H9 (cell line): ENCODE measurements at regions not wholly inside any gene's neighbourhood (a gene's known extent, or its start where the extent isn't known, plus 50 kb on each side); places are given as distances from the start of the nearest gene placed in this dataset.
A peak's percentile ranks its signal among the peaks of the same experiment; 100 is the strongest.

Experiments
- DNase-seq: peaks from one replicate; pipeline ENCODE4 v3.0.0-alpha.2; 2017
- H2AFZ ChIP-seq: one replicate; pipeline ENCODE4 v1.6.1; 2013; ENCODE audit warnings: mild to moderate bottlenecking, low read length, control low read depth, moderate library complexity
- H2AK5ac ChIP-seq: 2 replicates; pipeline ENCODE4 v1.6.1; 2013; ENCODE audit warnings: low read length, control low read depth, mixed read lengths; ENCODE audit not compliant: insufficient read length
- H2BK120ac ChIP-seq: one replicate; pipeline ENCODE4 v1.6.1; 2013; ENCODE audit warnings: low read depth, mild to moderate bottlenecking, low read length, control low read depth, inconsistent platforms; ENCODE audit not compliant: poor library complexity, severe bottlenecking
- H2BK12ac ChIP-seq: 2 replicates; pipeline ENCODE4 v1.6.1; 2013; ENCODE audit warnings: low read length, control low read depth, mixed read lengths, low read depth; ENCODE audit not compliant: insufficient read length
- H2BK15ac ChIP-seq: 2 replicates; pipeline ENCODE4 v1.6.1; 2013; ENCODE audit warnings: low read depth, low read length, control low read depth
- H2BK20ac ChIP-seq: one replicate; pipeline ENCODE4 v1.6.1; 2013; ENCODE audit warnings: low read depth, mild to moderate bottlenecking, low read length, control low read depth, inconsistent platforms; ENCODE audit not compliant: poor library complexity, severe bottlenecking
- H2BK5ac ChIP-seq: 2 replicates; pipeline ENCODE4 v1.6.1; 2013; ENCODE audit warnings: low read length, control low read depth, mixed read lengths; ENCODE audit not compliant: insufficient read length
- H3K14ac ChIP-seq: 2 replicates; pipeline ENCODE4 v1.6.1; 2013; ENCODE audit warnings: low read length, control low read depth; ENCODE audit not compliant: insufficient read depth
- H3K18ac ChIP-seq: 2 replicates; pipeline ENCODE4 v1.6.1; 2013; ENCODE audit warnings: low read depth, mild to moderate bottlenecking, mixed read lengths, low read length, control low read depth; ENCODE audit not compliant: insufficient read length
- H3K23ac ChIP-seq: 2 replicates; pipeline ENCODE4 v1.6.1; 2013; ENCODE audit warnings: low read length, control low read depth, mixed read lengths, low read depth; ENCODE audit not compliant: insufficient read length
- H3K23me2 ChIP-seq: 2 replicates; pipeline ENCODE4 v1.6.1; 2013; ENCODE audit warnings: low read depth, mild to moderate bottlenecking, mixed read lengths, low read length, control low read depth; ENCODE audit not compliant: insufficient read length, poor library complexity, severe bottlenecking
- H3K27ac ChIP-seq: 2 replicates; pipeline ENCODE4 v1.5.1; 2013; ENCODE audit warnings: low read length, control low read depth, mixed read lengths, low read depth; ENCODE audit not compliant: insufficient read length
- H3K27me3 ChIP-seq: 2 replicates; pipeline ENCODE4 v1.6.1; 2013; ENCODE audit warnings: low read length, control low read depth, inconsistent platforms; ENCODE audit not compliant: insufficient read depth
- H3K4ac ChIP-seq: 2 replicates; pipeline ENCODE4 v1.6.1; 2013; ENCODE audit warnings: low read depth, mild to moderate bottlenecking, control low read depth, inconsistent platforms, low read length, moderate library complexity
- H3K4me1 ChIP-seq: 2 replicates; pipeline ENCODE4 v1.6.1; 2013; ENCODE audit warnings: low read length, control low read depth, inconsistent platforms; ENCODE audit not compliant: insufficient read depth
- H3K4me2 ChIP-seq: 2 replicates; pipeline ENCODE4 v1.6.1; 2013; ENCODE audit warnings: low read length, control low read depth, mixed read lengths; ENCODE audit not compliant: insufficient read length, insufficient read depth
- H3K56ac ChIP-seq: 2 replicates; pipeline ENCODE4 v1.6.1; 2013; ENCODE audit warnings: low read depth, mild to moderate bottlenecking, mixed read lengths, low read length, control low read depth; ENCODE audit not compliant: insufficient read length
- H3K79me1 ChIP-seq: 2 replicates; pipeline ENCODE4 v1.6.1; 2013; ENCODE audit warnings: low read depth, mild to moderate bottlenecking, moderate library complexity, low read length, control low read depth, inconsistent platforms; ENCODE audit not compliant: insufficient read depth, poor library complexity, severe bottlenecking
- H3K79me2 ChIP-seq: 2 replicates; pipeline ENCODE4 v1.6.1; 2013; ENCODE audit warnings: low read length, control low read depth, inconsistent platforms; ENCODE audit not compliant: insufficient read depth
- H3K9ac ChIP-seq: 2 replicates; pipeline ENCODE4 v1.6.1; 2013; ENCODE audit warnings: low read length, control low read depth, mixed read lengths; ENCODE audit not compliant: insufficient read length; ENCODE audit errors: extremely low read depth
- H3K9me3 ChIP-seq: one replicate; pipeline ENCODE4 v1.6.1; 2013; ENCODE audit warnings: low read depth, low read length, inconsistent platforms; ENCODE audit not compliant: control insufficient read depth
- H3T11ph ChIP-seq: one replicate; pipeline ENCODE4 v1.6.1; 2013; ENCODE audit warnings: mild to moderate bottlenecking, low read length, control low read depth, inconsistent platforms
- H4K20me1 ChIP-seq: one replicate; pipeline ENCODE4 v1.6.1; 2013; ENCODE audit not compliant: control insufficient read depth, insufficient read length, insufficient read depth
- H4K5ac ChIP-seq: 2 replicates; pipeline ENCODE4 v1.6.1; 2013; ENCODE audit warnings: low read depth, mild to moderate bottlenecking, mixed read lengths, low read length, control low read depth; ENCODE audit not compliant: insufficient read length
- H4K8ac ChIP-seq: replicated peaks from 2 replicates; pipeline ENCODE4 v1.6.1; 2013; ENCODE audit warnings: low read length, control low read depth, mixed read lengths, low read depth; ENCODE audit not compliant: insufficient read length
- H4K91ac ChIP-seq: 2 replicates; pipeline ENCODE4 v1.6.1; 2013; ENCODE audit warnings: low read depth, mild to moderate bottlenecking, moderate library complexity, mixed read lengths, low read length, control low read depth; ENCODE audit not compliant: insufficient read length
- H3K27ac Mint-ChIP-seq, 3 experiments: 2 replicates in 2 of 3; 3 replicates in 1 of 3; pipeline ENCODE4 v1.8.0; 2020 to 2021; ENCODE audit warnings: mixed read lengths in 3 of 3, mild to moderate bottlenecking in 1 of 3, moderate library complexity in 1 of 3
- H3K27me3 Mint-ChIP-seq: 2 replicates; pipeline ENCODE4 v1.8.0; 2021; ENCODE audit warnings: low read depth, mild to moderate bottlenecking, moderate library complexity, mixed read lengths
- H3K36me3 Mint-ChIP-seq, 3 experiments: 2 replicates in 2 of 3; 3 replicates in 1 of 3; pipeline ENCODE4 v1.8.0; 2020 to 2021; ENCODE audit warnings: low read depth in 3 of 3, mixed read lengths in 3 of 3; ENCODE audit not compliant: insufficient read depth in 1 of 3
- H3K4me1 Mint-ChIP-seq, 2 experiments: 2 replicates each; pipeline ENCODE4 v1.8.0; 2020; ENCODE audit warnings: mixed read lengths in 2 of 2
- H3K4me3 Mint-ChIP-seq, 2 experiments: 2 replicates in 1 of 2; 3 replicates in 1 of 2; pipeline ENCODE4 v1.8.0; 2020 to 2021; ENCODE audit warnings: mild to moderate bottlenecking in 2 of 2, mixed read lengths in 2 of 2, moderate library complexity in 1 of 2
- H3K9me3 Mint-ChIP-seq, 2 experiments: 2 replicates in 1 of 2; 3 replicates in 1 of 2; pipeline ENCODE4 v1.8.0; 2020; ENCODE audit warnings: mild to moderate bottlenecking in 2 of 2, mixed read lengths in 2 of 2, moderate library complexity in 1 of 2
- CTCF ChIP-seq: fragments of 200-600 bp; sonication (generic); conservative IDR thresholded peaks from 3 replicates; pipeline ENCODE4 v1.8.0; 2021; ENCODE audit warnings: antibody characterized with exemption, mild to moderate bottlenecking
- WGBS: extraction: QIAGEN DNeasy Blood & Tissue Kit; methylation state at CpG from one replicate; pipeline ENCODE4 v1.1.7; 2013; ENCODE audit warnings: missing lambda C conversion rate, low lambda C conversion rate, mixed read lengths; ENCODE audit not compliant: insufficient read length; ENCODE audit errors: extremely low coverage; 5-methylcytosine and 5-hydroxymethylcytosine counted together

GRCh38 chr2:53028746-53029423 lies 738.7 kb upstream of the CHAC2 start:
- no peak overlapping the region for H4K8ac ChIP-seq
- no peak overlapping the region for H3K56ac ChIP-seq
- no peaks in the 10 kb centered on the region for H3K27me3 ChIP-seq
- no CpG with 5 or more reads among the region's 6 CpGs for WGBS
- H4K91ac ChIP-seq, result no peak overlapping the region
- H3K79me1 ChIP-seq, result no peaks in the 10 kb centered on the region
- no peaks in the 10 kb centered on the region for H3K79me2 ChIP-seq
- H3K27me3 Mint-ChIP-seq, result peaks cover 9% of the 10 kb centered on the region
- H2BK15ac ChIP-seq, result no peak overlapping the region
- no peak overlapping the region for H3K23ac ChIP-seq
- H3K9me3 ChIP-seq, result no peaks in the 10 kb centered on the region
- H3K9me3 Mint-ChIP-seq, result no peaks in the 10 kb centered on the region
- H2BK5ac ChIP-seq, result no peak overlapping the region
- H2AK5ac ChIP-seq, result no peak overlapping the region
- H3K27ac Mint-ChIP-seq, result no peak overlapping the region; a peak in 1 of 7 replicates
- H3K36me3 Mint-ChIP-seq, result no peaks in the 10 kb centered on the region
- H2BK120ac ChIP-seq, result no peak overlapping the region
- no peak overlapping the region for H3K14ac ChIP-seq
- H3K4me3 Mint-ChIP-seq, result no peak overlapping the region
- H4K20me1 ChIP-seq, result no peaks in the 10 kb centered on the region
- H2BK20ac ChIP-seq, result no peak overlapping the region
- H4K5ac ChIP-seq, result no peak overlapping the region
- H3K9ac ChIP-seq, result no peak overlapping the region
- no peak overlapping the region for H2BK12ac ChIP-seq
- H3K4me1 Mint-ChIP-seq, result peaks cover 2 to 3% of the 10 kb centered on the region in 2 experiments; a peak in 2 of 4 replicates
- H2AFZ ChIP-seq, result no peak overlapping the region
- no peak overlapping the region for H3K4ac ChIP-seq
- no peaks in the 10 kb centered on the region; the same call in 1 of the 2 replicates for H3K4me1 ChIP-seq
- DNase-seq, result no peak
- no peak overlapping the region for H3T11ph ChIP-seq
- H3K18ac ChIP-seq, result no peak overlapping the region
- TF ChIP-seq CTCF, result peak; percentile 39; the same call in 2 of the 3 replicates
- H3K4me2 ChIP-seq, result no peak overlapping the region
- no peak overlapping the region for H3K27ac ChIP-seq
- no peaks in the 10 kb centered on the region for H3K23me2 ChIP-seq
